ENCODE measurements at regions not wholly inside any gene's neighbourhood (a gene's known extent, or its start where the extent isn't known, plus 50 kb on each side); places are given as distances from the start of the nearest gene placed in this dataset.

DNA sequence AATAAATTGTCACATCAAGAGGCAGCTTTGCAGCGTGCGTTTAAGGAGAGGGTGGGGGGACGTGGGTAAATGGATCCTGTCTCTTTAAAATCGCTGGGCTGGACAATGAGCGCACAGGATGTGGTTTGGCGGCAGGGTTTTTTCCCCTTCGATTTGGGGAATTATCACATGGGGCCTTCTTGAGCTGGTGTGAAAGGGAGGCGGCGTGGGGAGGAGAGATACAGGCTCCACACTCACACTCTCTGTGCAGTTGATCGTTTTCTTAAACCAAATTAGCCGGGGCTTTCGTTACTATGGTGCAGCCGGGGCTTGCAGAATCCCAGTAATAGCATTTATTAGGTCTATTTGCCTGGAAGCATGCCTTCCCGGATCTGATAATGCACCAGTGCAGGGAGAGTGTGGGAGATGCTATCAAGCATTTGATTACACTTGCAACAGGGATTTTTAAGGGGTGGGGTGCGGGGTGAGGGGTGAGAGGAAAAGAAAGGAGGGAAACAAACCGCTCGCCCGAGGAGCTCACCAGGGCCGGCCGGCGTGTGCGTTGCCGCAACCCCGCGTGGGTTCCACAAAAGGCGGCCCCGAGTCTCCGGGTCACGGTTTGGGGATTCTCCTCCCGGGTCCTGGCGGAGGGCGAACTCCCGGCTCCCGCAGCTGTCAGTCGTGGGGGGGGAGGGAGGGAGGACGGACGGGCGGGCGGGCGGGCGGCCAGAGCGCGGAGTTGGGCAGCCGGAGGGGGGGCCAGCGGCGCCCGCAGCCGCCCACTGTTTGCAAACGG, 58.8 kb upstream of the GSE1 start:
- no peak for TF ChIP-seq EZH2 (IDR thresholded peaks at IDR 0.05)
- peak; percentile 27; the same call in 1 of the 2 replicates for TF ChIP-seq POLR2AphosphoS5 (IDR thresholded peaks at IDR 0.05; ENCODE audit: borderline replicate concordance, low read depth, low read length)
- no peak for TF ChIP-seq FOXP2 (optimal IDR thresholded peaks at IDR 0.05; ENCODE audit: control extremely low read depth, extremely low read length, insufficient read depth)
